Activated CD4-positive, CD25-positive, alpha-beta regulatory T cell (primary cell): ENCODE measurements at regions not wholly inside any gene's neighbourhood (a gene's known extent, or its start where the extent isn't known, plus 50 kb on each side); places are given as distances from the start of the nearest gene placed in this dataset.
"Not testable (repeated sequence)": the region's sequence is repeated elsewhere in the genome, so short reads cannot be mapped to it uniquely, and the experiment has no call there.

Experiments
- DNase-seq, 4 experiments: peaks; one replicate each; lab custom pipeline; 2025; lab: John Stamatoyannopoulos, UW

DNA sequence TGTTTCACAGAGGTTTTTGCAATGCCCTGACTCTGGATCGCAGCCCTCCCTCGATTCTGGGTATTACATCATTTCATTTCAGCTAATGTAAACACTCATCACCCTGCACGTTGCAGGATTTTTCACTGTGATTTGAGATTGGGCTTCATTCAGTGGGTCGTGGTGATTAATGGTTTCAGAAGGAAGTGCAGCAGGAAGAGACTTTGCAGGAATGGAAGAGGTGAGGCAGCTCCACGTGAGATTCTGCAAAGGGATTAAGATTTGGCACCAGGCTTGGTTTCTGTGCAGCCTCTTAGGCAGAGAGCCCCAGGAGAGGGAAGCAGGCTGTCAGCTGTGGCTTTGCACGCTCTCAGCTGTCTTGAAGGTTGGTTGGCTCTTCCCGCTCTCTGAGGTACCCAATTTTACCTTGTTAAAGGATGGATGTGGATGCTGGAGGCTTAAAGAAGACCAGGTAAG is 95.2 kb downstream of the PLCE1 start:
- DNase-seq = no peak

DNA sequence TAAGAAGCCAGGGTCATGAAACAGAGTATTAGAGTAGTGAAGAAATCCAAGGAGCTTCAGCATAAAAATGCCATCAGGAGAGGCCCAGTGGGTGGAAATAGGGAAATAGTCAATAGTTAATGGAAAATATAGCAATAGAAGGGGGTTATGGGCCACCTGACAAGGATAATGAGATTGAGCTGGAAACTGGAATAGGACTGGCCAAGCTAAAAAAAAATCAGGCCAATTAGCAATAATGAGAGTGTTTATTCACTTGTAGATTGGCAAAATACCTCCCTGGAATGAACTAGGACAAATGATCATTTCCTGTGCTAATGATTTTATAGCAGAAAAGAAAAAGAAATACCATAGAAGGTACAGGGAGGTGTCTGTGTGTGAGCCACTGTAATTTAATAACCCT is 97.9 kb downstream of the PLCE1 start:
- DNase-seq = no peak

DNA sequence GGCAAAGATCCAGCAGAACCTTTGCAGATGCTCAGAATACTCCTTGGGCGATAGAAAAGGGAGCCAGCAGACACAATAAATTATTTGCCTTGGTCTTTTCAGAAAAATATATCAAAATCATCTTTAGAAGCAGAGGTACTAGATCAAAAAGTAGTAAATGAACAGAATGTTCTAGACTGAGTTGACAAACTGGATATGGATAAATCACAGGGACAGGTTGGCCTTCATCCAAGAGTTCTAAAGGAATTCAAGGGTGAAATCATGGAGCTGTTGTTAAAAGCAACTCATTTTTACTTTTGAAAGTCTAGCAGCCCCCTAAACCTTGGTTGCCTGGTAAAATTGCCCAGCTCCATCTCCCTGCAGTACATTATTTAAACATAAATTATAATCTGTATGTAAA is 99.1 kb downstream of the PLCE1 start:
- DNase-seq = no peak

DNA sequence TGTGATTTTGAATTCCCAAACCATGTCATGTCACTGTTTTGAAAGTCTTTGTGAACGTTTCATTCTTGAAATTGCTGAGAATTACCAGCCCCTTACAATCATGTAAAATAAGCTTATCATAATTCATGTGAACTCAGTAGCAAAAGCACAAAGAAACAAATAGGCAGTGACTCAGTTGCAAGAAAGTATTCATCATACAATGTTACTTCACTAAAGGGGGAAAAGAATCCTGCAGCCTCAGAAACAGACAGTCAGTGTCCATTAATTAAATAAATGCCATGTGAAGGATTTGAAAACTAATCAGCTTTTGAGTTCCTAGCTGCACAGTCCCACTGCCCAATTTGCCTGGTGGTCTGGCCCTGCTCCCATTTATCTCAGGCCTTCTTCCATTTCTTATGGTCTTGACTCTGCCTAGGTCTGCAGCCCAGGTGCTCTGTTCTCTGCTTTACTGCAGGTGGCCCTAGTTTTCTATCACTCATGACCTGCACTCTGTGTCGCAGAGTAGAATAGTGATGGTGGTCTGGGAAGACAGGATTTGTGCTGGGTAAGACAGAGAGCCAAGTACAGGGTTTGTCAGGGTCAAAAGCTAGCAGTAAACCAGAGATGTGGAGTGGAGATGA is 99.7 kb downstream of the PLCE1 start:
- no peak for DNase-seq

DNA sequence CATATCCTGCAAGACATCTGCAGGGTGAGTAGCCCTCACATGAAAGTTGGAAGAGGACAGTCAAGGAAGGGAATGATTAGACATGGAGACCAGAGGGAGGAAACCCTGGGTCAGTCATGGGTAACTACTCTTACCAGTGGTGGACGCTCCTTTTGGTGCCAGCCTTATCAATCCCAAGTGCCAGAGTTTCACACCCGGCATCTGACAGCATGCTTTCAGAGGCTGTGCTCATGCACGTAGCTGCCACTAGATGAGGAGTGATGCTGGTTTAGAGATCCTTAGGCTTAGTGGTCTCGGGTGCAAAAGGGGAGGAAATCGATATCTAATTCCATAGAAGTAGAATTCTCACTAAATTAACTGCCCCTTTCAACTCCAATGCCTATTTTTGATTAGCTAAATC is 100.8 kb downstream of the PLCE1 start:
- DNase-seq = no peak

DNA sequence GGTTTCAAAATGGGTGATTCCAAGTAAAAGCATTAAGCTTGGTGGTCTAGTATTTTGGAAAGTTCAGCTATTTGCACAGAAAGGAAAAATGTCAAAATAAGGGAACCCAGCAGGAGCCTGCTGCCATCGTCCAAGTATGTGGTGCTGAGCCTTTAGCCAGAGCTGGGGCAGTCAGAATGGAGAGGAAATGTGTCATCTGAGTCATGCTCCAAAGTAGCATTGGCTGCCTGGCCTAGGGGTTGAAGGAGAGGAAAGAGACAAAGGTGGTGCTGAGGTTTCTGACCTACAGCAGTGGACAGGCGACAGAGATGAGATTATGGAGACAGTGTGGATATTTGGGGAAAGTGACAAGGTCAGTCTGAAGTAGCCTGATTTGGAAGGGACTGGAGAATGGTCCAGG is 103.9 kb downstream of the PLCE1 start:
- no peak for DNase-seq

DNA sequence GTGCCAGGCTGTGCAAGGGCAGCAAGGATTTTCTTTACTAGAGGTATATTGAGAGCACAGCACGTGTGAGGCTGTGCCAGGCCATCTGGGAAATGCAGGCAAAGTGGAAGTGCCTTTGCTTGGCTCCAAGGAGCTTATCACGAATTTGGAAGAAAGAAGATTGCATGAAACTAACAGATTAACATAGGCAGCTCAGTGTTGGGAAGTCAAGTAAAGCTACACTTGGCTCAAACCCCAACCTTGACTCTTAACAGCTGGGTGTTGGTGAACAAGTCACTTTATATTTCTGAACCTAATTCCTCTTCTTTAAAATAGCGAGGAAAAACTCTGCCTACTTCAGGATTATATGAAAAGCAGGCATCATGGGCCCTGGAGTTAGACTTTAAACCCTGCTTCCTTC is 105.2 kb downstream of the PLCE1 start:
- DNase-seq = no peak

DNA sequence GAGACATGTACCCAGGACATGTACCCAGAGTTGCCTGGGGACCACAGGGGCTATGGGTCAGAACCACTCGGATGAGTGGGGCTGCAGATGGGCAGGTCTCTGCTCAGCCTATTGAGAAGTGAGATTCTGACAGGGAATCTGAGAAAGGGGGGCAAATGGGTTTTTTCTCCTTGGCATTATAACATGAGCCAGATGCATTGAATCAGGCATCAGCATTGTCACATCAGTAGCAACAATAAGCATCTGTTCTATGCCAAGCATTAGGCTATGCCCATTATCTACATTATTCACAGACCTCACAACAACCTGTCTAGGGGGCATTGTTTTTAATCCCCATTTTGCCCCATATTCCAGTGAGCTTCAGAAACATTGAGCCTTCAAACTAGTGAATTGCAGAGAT is 108.2 kb downstream of the PLCE1 start:
- DNase-seq = no peak

DNA sequence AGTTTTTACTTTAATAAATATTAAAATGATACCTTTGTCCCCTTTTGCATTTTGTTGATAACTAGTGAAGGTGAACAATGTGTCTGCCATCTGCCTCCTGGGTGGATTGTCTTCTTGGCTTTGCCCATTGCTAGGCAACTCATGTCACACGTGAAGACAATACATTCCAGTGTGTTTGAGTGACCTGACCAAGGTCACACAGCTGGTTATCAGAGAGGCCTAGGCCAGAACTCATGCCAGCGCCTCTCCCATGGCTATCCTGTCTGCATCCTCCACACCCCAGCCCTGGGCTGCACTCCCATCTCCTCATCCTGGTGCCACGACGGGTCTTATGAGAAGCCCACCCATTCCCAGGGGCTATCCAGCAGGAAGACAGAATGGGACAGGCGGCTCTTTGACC is 108.7 kb downstream of the PLCE1 start:
- no peak for DNase-seq

DNA sequence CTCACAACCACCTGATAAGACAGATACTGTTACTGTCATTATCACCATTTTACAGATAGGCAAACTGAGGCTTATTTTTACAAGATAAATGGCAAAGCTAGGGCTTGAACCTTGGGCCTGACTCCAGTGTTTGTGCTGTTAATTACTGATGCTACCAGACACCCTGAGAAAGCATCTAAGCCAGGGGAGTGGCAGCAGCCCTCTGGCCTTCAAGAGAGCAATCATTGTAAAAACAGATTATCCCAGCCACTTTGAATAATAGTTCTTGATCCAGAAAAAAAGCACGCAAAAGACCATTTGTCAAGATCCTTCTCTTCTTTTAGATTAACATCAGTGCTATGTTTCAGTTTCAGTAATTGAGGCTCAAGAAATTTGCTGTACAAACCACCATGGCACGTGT is 109.5 kb downstream of the PLCE1 start:
- no peak for DNase-seq

DNA sequence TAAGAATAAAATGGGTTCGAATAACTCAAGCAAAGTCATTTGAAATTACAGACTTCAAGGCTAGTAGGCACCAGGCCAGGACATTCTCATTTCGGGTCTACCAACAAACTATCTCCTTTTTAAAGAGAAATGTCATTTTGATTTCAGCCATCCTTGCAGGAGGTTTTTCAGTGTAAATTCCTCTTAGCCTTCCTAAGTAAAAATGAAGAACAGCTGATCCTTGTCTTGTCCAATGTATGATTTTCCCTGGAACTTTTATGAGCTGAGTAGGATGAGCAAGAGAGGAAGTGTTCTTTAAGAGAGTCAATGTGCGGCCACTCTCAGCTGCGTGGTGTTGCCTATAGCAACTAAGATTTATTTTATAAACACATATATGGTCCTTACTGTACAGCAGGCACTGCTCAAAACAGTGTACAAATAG is 110.1 kb downstream of the PLCE1 start:
- no peak for DNase-seq

DNA sequence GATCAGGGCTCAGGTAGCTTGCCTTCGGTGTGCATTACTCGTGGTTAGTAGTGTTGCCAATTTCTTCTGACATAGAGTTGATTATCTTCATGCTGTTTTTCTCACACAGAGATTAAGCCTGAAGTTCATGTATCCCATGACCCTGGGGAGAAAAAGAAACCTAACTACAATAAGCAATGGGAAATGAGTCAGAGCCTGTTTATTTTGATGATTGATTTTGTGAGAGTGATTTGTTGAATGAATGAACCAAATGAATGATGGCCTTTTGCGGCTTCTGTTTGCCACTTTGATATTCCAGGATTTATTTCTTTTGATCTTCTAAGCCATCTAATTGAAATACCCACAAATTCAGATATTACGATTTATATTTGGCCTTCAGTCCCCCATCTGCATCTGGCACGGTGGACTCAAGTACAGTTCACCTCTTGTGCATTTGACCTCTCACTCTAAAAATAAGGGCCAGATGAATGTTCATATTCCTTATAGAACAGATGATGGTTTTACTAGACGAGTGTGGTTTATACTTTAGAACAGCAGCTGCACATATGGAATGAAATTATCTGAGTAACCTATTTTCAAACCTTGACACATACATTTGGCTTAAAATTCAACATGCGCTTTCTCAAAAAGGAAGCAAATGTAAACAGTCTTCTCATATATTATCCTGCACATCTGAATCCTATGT is 110.7 kb downstream of the PLCE1 start:
- DNase-seq = no peak

DNA sequence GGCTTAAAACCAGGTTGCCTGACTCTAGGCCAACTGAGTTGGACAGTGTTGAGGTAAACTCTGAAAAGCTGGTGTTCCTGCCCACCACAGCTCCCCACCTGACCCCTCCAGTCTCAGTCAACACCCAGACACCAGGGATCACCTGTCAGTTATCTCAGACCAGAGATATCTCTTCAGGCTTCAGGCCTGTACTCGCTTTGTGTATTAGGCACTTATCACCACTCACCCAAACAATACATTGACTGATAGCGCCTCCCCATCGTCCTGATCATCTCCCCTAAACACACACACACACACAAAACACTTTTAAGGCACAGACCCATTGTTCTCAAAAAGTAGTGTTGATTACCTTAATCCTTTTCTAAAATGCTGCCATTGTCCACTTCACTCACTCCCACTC is 111.5 kb downstream of the PLCE1 start:
- DNase-seq = no peak

DNA sequence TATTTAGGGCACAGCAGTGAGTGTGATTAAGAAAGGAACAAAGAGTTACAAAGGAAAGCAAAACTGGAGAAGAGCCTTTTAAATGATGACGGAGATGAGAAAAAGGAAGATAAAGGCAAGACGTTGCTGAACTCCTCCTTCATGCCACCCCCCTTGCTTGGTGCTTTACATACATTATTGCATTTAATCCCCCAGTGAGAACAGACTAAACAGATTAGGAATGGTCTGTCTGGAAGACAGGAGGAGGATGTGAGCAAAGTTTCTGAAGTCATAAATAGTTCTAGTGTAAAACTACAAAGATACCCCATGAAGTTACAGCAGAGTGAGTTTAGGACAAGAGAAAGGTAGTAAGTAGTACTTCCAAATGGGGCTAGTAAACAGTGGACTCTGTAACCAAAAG is 113.5 kb downstream of the PLCE1 start:
- DNase-seq = no peak

DNA sequence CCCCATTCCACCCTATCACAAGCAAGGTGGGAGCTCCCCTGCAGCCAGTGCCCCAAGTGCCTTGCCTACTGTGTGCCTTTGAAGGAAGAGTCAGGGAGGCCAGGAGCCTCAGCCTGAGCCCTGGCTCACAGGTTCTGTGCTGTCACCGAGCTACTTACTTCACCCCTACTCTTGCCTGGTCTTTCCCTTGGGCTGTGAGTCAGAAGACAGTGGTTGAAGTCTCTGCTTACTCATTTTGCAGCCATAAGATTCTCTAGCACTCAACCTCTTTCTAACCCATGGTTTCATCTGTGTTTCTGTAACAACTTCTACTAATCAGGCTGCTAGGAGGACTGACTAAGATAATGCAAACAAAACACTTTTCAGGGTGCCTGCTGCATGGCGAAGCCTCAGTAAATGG is 114.5 kb downstream of the PLCE1 start:
- DNase-seq = no peak

DNA sequence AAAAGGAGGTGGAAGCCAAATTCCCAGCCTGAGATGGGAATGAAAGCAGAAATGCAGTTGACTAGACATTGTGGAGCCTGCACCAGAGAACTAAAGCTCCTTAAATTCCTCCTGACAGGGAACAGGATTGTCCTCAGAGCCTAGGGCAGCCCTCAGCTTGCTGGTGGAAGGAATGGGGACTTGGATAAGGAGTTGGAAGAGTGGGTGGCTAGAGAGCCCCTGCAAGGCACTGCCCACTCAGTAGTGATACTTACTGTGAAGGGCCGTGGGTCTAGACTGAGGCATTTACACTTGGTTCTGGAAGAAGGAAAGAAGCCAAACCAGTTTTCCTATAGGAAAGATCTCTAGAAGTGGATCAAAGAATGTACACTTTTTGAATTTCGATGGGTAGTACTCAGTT is 117.6 kb downstream of the PLCE1 start:
- DNase-seq = no peak

DNA sequence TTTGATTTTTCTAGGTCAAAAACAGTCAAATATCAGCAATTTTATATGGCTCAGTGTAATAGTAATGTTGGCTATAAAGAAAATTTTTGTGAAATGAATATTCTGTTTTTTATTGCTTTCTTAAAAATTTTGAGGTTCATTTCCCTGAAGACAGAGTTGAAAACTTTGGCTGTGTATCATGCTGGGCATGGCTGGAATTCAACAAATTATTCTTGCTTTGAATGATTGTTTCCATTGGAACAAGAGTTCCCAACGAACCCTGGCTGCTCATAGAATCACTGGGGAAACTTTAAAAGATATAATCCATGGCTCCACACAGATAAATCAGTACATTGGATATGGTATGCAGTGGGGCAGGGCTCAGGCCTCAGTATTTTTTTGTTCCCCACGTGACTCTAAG is 118.6 kb downstream of the PLCE1 start:
- no peak for DNase-seq

DNA sequence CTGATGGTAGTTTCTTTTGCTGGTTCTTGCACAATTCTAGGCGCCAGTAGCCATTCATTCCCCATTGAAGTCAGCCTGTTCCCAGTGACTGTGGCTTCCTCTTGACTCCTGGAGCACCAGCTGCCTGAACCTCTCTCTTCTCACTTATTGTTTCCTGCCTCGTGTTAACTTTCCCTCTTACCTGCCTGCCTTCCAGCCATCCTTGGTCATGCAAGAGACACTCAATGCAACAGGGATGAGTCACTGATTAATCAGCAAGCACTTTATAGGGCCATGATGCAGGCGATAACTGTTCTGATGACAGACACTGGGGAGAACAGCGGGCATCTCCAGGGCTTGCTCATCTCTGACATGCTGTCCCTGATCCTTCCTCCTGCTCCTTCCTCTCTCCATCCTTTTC is 122.0 kb downstream of the PLCE1 start:
- no peak for DNase-seq

DNA sequence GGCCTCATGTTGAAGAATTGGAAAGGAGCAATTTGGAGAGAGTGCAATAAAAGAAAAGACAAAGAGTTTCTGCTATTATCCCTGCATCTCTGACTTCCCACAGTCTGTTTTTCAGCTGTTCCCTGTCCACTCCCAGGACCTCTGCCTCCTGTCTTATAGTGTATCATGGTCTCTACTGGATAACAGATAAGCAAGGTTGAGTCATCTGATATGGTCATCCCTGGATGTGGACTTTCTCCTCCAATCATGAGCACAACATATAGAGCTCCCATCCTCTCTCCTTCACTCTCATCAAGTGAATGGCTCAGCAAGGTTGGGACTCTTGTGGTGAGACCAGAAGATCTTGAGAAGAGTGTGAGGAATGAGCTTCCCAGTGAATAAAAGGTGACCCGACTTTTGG is 123.1 kb downstream of the PLCE1 start:
- DNase-seq = no peak

DNA sequence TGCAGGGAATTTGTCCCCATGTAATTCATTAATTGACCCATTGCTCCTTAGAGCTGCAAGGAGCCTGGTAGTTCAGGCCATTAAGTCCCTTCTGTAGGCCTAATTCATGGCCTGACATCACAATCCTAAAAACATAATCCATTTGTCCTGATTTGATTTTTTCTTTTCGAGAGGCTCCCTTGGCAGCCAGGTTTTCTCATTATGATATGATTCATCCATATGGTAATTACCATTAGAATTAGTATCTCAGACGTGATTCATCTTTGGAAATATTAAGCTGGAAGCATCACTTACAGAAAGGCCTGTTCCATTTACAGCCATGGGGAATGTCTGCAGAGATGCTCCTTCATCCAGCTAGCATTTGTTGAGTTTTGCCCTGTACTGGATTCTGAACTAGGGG is 128.5 kb downstream of the PLCE1 start:
- no peak for DNase-seq

DNA sequence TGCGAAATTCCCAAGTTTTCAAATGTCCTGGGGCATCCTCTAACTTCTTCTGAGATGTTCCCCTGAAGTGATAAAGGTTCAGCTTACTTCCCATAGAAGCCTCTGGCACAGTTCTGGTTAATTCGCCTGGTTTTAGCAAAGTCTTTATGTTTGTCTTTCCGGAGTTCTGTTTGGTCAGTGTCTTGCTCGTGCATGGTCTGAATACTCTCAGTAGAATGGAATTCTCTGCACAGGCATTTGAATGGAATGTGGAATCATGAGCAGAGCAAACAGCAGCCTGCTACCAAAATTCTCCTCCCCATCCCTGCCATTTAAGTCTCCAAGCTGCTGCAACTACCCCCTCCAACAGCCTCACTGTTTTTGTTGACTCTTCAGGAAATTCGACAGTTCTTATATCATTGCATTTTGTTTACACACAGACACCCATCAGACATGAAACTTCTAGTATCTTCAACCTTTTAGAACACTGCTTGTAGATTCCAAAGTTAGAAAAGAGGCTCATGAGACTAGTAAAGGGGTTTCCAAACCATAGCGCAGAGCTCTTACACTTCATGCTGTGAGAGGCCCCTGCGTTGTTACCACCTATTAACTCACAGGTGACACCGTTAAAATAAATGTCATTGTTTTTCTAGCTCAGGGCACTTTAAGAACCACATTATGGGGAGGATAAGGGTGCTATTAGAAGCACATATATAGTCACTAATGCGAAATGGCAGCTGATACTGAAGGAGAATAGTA is 129.7 kb downstream of the PLCE1 start:
- no peak for DNase-seq

DNA sequence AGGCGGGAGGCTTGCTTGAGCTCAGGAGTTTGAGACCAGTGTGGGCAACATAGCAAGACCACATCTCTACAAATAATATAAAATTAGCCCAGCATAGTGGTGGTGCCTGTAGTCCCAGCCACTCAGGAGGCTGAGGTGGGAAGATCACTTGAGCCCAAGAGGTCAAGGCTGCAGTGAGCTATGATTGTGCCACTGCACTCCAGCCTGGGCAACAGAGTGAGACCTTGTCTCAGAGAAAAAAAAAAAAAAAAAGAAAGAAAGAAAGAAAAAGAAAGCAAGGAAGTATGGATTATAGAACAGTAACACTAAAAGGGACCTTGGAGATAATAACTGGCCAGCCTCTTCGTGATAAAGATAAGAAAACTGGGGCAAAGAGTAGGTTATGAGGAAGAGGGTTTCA is 130.4 kb downstream of the PLCE1 start:
- DNase-seq = not testable (repeated sequence)

DNA sequence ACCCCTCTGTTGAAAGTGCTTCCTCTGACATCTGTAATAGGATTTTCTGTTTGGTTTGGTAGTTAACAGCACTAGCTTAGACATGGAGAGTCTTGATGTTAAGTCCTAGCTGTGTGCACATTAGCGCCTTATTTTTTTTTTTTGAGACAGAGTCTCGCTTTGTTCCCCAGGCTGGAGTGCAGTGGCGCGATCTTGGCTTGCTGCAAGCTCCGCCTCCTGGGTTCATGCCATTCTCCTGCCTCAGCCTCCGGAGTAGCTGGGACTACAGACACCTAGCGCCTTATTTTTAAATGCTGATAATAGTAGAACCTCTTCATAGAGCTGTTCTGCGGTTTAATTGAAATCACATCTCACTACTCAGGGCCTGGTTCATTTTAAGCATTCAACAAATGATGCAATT is 131.5 kb downstream of the PLCE1 start:
- not testable (repeated sequence) for DNase-seq
